BJ (cell line): ENCODE measurements at regions not wholly inside any gene's neighbourhood (a gene's known extent, or its start where the extent isn't known, plus 50 kb on each side); places are given as distances from the start of the nearest gene placed in this dataset.

Source experiments
- CTCF ChIA-PET: fragments of 350-600 bp; formaldehyde crosslinking; extraction: SDS; loops from one replicate; lab custom pipeline; 2021; ENCODE audit warnings: antibody characterized with exemption, inconsistent platforms; lab: Yijun Ruan, JAX
- POLR2A ChIA-PET: fragments of 300-600 bp; sonication (Branson Sonifier 250); formaldehyde crosslinking; extraction: SDS; loops from one replicate; lab custom pipeline; 2021; ENCODE audit warnings: antibody characterized with exemption; lab: Charles Lee
- DNase-seq: peaks from one replicate; pipeline ENCODE4 v3.0.0-alpha.2; 2011; ENCODE audit warnings: low read depth
- H3K27me3 ChIP-seq: 2 replicates; pipeline ENCODE4 v1.6.0; 2011; ENCODE audit warnings: low read length; ENCODE audit not compliant: control insufficient read depth, insufficient read depth
- H3K36me3 ChIP-seq: 2 replicates; pipeline ENCODE4 v1.5.1; 2011; ENCODE audit warnings: low read length; ENCODE audit not compliant: control insufficient read depth, insufficient read depth
- H3K4me3 ChIP-seq: 2 replicates; pipeline ENCODE4 v1.5.1; 2011; ENCODE audit warnings: low read depth, mild to moderate bottlenecking, control low read depth, low read length
- CTCF ChIP-seq: IDR thresholded peaks from 2 replicates; pipeline ENCODE4 v1.5.1; 2011; ENCODE audit warnings: low read depth, mild to moderate bottlenecking, control low read depth, inconsistent platforms, low read length, moderate library complexity; ENCODE audit not compliant: insufficient read depth

- H3K36me3 ChIP-seq, result no peaks in the 10 kb centered on the region
Observed at GRCh38 chr9:84393266-84393950, 52.9 kb upstream of the SLC28A3 start.

GRCh38 chr9:84394036-84394435, 53.5 kb upstream of the SLC28A3 start:
- no peak for DNase-seq
- no peaks in the 10 kb centered on the region for H3K36me3 ChIP-seq
- POLR2A ChIA-PET, result no interaction called here
- TF ChIP-seq CTCF, result no peak
- no peaks in the 10 kb centered on the region for H3K27me3 ChIP-seq
- CTCF ChIA-PET, result interaction anchor here (1.1 to 1.3 kb wide), 2 partner anchors 10 to 1216 kb away, joined by 3 to 6 read pairs; no protein-coding TSS in a partner anchor
- H3K4me3 ChIP-seq, result no peak overlapping the region

More at GRCh38 chr9:84393266-84393950, 52.9 kb upstream of the SLC28A3 start:
- ChIA-PET CTCF (interaction anchor here (1.0 to 1.3 kb wide), 3 partner anchors 9 to 1217 kb away, joined by 3 to 6 read pairs (median 4); no protein-coding TSS in a partner anchor), POLR2A (interaction anchor here (0.7 kb wide), 1 partner anchor 1909 kb away, joined by 3 read pairs; no protein-coding TSS in a partner anchor)
- no peak for TF ChIP-seq CTCF
- H3K27me3 ChIP-seq, result no peaks in the 10 kb centered on the region
- DNase-seq, result no peak
- H3K4me3 ChIP-seq, result no peak overlapping the region

GRCh38 chr9:84397151-84397728, 56.7 kb upstream of the SLC28A3 start:
- Histone ChIP-seq H3K4me3 (no peak overlapping the region), H3K27me3 (no peaks in the 10 kb centered on the region), H3K36me3 (no peaks in the 10 kb centered on the region)
- TF ChIP-seq CTCF, result peak; percentile 82
- DNase-seq, result no peak
- ChIA-PET POLR2A (no interaction called here), CTCF (interaction anchor here (0.7 to 3.8 kb wide), 23 partner anchors 9 to 1225 kb away, joined by 3 to 35 read pairs (median 4); no protein-coding TSS in a partner anchor)

- Histone ChIP-seq H3K36me3 (no peaks in the 10 kb centered on the region), H3K27me3 (no peaks in the 10 kb centered on the region), H3K4me3 (no peak overlapping the region)
- ChIA-PET CTCF (interaction anchor here (0.9 to 3.8 kb wide), 12 partner anchors 9 to 1212 kb away, joined by 3 to 35 read pairs (median 6); no protein-coding TSS in a partner anchor), POLR2A (no interaction called here)
- peak; percentile 29 for DNase-seq
- TF ChIP-seq CTCF, result no peak
Observed at GRCh38 chr9:84397822-84398221, 57.3 kb upstream of the SLC28A3 start.

GRCh38 chr9:84402517-84402916, 62.0 kb upstream of the SLC28A3 start:
- POLR2A ChIA-PET, result no interaction called here
- no peak for TF ChIP-seq CTCF
- no peaks in the 10 kb centered on the region for H3K27me3 ChIP-seq
- CTCF ChIA-PET, result no interaction called here
- H3K4me3 ChIP-seq, result no peak overlapping the region
- H3K36me3 ChIP-seq, result no peaks in the 10 kb centered on the region
- no peak for DNase-seq
